ENCODE measurements at regions not wholly inside any gene's neighbourhood (a gene's known extent, or its start where the extent isn't known, plus 50 kb on each side); places are given as distances from the start of the nearest gene placed in this dataset.
"Not testable (repeated sequence)": the region's sequence is repeated elsewhere in the genome, so short reads cannot be mapped to it uniquely, and the experiment has no call there.

DNA sequence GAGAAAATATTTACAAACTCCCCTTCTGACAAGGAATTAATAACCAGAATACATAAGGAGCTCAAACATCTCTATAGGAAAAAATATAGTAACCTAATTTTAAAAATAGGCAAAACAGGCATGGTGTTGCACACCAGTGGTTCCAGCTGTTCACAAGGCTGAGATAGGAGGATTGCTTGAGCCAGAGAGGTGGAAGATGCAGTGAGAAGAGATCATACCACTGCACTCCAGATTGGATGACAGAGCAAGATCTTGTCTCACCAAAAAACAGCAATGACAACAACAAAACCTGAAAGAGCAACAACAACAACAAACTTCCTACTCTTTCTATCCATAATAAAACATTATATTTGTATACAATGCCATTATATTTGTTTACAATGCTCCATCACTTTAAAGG lies 304.4 kb upstream of the CNTNAP2 start:
- Mint-ChIP-seq H3K9me3 (peaks cover 14 to 20% of the 10 kb centered on the region in 2 donors), H3K36me3 (no peaks in the 10 kb centered on the region), H3K27me3 (ENCODE audit: low read depth in 2 of 2) (no peaks in the 10 kb centered on the region), H3K4me1 (no peaks in the 10 kb centered on the region), H3K4me3 (no peak overlapping the region), H3K27ac (no peak overlapping the region)
- Histone ChIP-seq H3K27ac (ENCODE audit: low read length) (no peak overlapping the region), H3K27me3 (ENCODE audit: control insufficient read depth, insufficient read depth, low read length) (no peaks in the 10 kb centered on the region), H3K4me3 (ENCODE audit: low read length) (no peak overlapping the region), H3K36me3 (ENCODE audit: control insufficient read depth, insufficient read depth, low read length) (no peaks in the 10 kb centered on the region), H3K4me1 (ENCODE audit: control insufficient read depth, insufficient read depth, low read length) (no peaks in the 10 kb centered on the region), H3K9me3 (ENCODE audit: control insufficient read depth, insufficient read depth, low read length) (peaks cover 8% of the 10 kb centered on the region)
- TF ChIP-seq, protein P1, sequence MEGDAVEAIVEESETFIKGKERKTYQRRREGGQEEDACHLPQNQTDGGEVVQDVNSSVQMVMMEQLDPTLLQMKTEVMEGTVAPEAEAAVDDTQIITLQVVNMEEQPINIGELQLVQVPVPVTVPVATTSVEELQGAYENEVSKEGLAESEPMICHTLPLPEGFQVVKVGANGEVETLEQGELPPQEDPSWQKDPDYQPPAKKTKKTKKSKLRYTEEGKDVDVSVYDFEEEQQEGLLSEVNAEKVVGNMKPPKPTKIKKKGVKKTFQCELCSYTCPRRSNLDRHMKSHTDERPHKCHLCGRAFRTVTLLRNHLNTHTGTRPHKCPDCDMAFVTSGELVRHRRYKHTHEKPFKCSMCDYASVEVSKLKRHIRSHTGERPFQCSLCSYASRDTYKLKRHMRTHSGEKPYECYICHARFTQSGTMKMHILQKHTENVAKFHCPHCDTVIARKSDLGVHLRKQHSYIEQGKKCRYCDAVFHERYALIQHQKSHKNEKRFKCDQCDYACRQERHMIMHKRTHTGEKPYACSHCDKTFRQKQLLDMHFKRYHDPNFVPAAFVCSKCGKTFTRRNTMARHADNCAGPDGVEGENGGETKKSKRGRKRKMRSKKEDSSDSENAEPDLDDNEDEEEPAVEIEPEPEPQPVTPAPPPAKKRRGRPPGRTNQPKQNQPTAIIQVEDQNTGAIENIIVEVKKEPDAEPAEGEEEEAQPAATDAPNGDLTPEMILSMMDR (IDR thresholded peaks at IDR 0.05), result no peak
- no peak for ATAC-seq
- no peak for DNase-seq
- intact Hi-C loops (cut with micrococcal nuclease), result no loop called here

GRCh38 chr7:145805496-145805895 lies 311.1 kb upstream of the CNTNAP2 start:
- H3K36me3 Mint-ChIP-seq; H3K27me3 Mint-ChIP-seq (ENCODE audit: low read depth in 2 of 2); DNase-seq; H3K4me1 ChIP-seq (ENCODE audit: control insufficient read depth, insufficient read depth, low read length); H3K4me1 Mint-ChIP-seq; H3K4me3 Mint-ChIP-seq; H3K27me3 ChIP-seq (ENCODE audit: control insufficient read depth, insufficient read depth, low read length); H3K4me3 ChIP-seq (ENCODE audit: low read length); H3K9me3 ChIP-seq (ENCODE audit: control insufficient read depth, insufficient read depth, low read length); ATAC-seq; H3K36me3 ChIP-seq (ENCODE audit: control insufficient read depth, insufficient read depth, low read length); intact Hi-C loops (cut with micrococcal nuclease); H3K27ac ChIP-seq (ENCODE audit: low read length); H3K27ac Mint-ChIP-seq: not testable (repeated sequence)
- 81% methylated on average over 3 of the region's 3 CpGs for whole genome bisulfite sequencing (ENCODE audit: insufficient coverage)
- peaks cover 19 to 21% of the 10 kb centered on the region in 2 donors for H3K9me3 Mint-ChIP-seq

DNA sequence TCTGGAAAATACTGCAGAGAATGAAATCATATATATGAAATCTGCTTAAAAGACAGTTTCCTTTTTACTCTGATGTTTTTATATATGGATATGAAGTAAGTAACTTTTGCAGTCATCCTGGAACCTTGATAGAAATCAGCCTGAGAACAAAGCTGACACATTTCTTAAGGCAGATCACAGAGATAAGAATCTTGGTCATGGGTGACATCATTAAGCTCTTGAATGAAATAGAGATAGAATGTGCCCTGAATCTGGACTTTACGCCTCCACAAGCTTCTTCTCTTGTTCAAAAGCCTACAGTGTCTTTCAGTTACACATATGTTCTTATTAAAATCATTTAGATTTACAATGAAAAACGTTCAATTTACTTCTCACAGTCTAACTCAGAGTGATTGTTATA lies 319.1 kb upstream of the CNTNAP2 start:
- H3K4me1 ChIP-seq (ENCODE audit: control insufficient read depth, insufficient read depth, low read length), result no peaks in the 10 kb centered on the region
- DNase-seq (no peak), ATAC-seq (no peak)
- Mint-ChIP-seq H3K9me3 (peaks cover 19 to 24% of the 10 kb centered on the region in 2 donors), H3K4me3 (no peak overlapping the region), H3K27me3 (ENCODE audit: low read depth in 2 of 2) (no peaks in the 10 kb centered on the region), H3K36me3 (no peaks in the 10 kb centered on the region), H3K4me1 (no peaks in the 10 kb centered on the region), H3K27ac (no peak overlapping the region)
- intact Hi-C loops (cut with micrococcal nuclease), result no loop called here
- TF ChIP-seq, protein P1 (IDR thresholded peaks at IDR 0.05), result no peak
- no peaks in the 10 kb centered on the region for H3K36me3 ChIP-seq (ENCODE audit: control insufficient read depth, insufficient read depth, low read length)
- H3K9me3 ChIP-seq (ENCODE audit: control insufficient read depth, insufficient read depth, low read length), result no peaks in the 10 kb centered on the region
- H3K27ac ChIP-seq (ENCODE audit: low read length), result no peak overlapping the region
- H3K27me3 ChIP-seq (ENCODE audit: control insufficient read depth, insufficient read depth, low read length), result no peaks in the 10 kb centered on the region
- no CpG with 5 or more reads among the region's 2 CpGs for WGBS (ENCODE audit: insufficient coverage)
- H3K4me3 ChIP-seq (ENCODE audit: low read length), result no peak overlapping the region

DNA sequence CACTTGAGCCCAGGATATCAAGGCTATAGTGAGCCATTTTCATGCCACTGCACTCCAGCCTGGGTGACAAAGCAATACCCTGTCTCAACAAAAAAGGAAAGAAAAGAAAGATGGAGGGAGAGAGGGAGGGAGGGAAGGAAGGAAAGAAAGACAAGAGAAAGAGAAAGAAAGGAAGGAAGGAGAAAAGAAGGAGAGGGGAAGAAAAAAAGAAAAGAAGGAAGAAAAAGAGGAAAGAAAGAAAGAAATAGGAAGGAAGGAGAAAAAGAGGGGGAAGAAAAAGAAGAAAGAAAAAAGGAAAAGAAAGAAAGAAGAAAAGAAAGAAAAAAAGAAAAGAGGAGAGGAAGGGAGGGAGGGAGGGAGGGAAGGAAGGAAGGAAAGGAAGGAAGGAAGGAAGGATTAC lies 321.5 kb upstream of the CNTNAP2 start:
- intact Hi-C loops (cut with micrococcal nuclease), result no loop called here
- no peaks in the 10 kb centered on the region for H3K27me3 Mint-ChIP-seq (ENCODE audit: low read depth in 2 of 2)

More for the DNA sequence above, 321.5 kb upstream of the CNTNAP2 start:
- Mint-ChIP-seq H3K4me1 (no peaks in the 10 kb centered on the region), H3K27ac (no peak overlapping the region), H3K4me3 (no peak overlapping the region), H3K9me3 (peaks cover 14 to 23% of the 10 kb centered on the region in 2 donors), H3K36me3 (peaks cover 9% of the 10 kb centered on the region)
- DNase-seq, result no peak
- Histone ChIP-seq H3K4me3 (ENCODE audit: low read length) (no peak overlapping the region), H3K36me3 (ENCODE audit: control insufficient read depth, insufficient read depth, low read length) (no peaks in the 10 kb centered on the region), H3K27ac (ENCODE audit: low read length) (no peak overlapping the region), H3K4me1 (ENCODE audit: control insufficient read depth, insufficient read depth, low read length) (no peaks in the 10 kb centered on the region), H3K9me3 (ENCODE audit: control insufficient read depth, insufficient read depth, low read length) (peaks cover 4% of the 10 kb centered on the region), H3K27me3 (ENCODE audit: control insufficient read depth, insufficient read depth, low read length) (no peaks in the 10 kb centered on the region)
- ATAC-seq, result no peak
- TF ChIP-seq, protein P1 (IDR thresholded peaks at IDR 0.05), result no peak
